ENCODE measurements at regions not wholly inside any gene's neighbourhood (a gene's known extent, or its start where the extent isn't known, plus 50 kb on each side); places are given as distances from the start of the nearest gene placed in this dataset.

- no peaks in the 10 kb centered on the region for H3K9me3 ChIP-seq (ENCODE audit: low read length)
- H3K36me3 ChIP-seq (ENCODE audit: insufficient read depth, low read length): no peaks in the 10 kb centered on the region
- no TSS peak for BruUV-seq (replicated peaks)
- intact Hi-C loops (cut with micrococcal nuclease; ENCODE audit: unreplicated experiment): no loop called here
- H3K79me2 ChIP-seq (ENCODE audit: insufficient read depth, low read depth, low read length): no peaks in the 10 kb centered on the region
- CTCF ChIA-PET (ENCODE audit: unreplicated experiment): no interaction called here
- DNase-seq (ENCODE audit: low spot score): no peak
- no peak overlapping the region for H3K27ac ChIP-seq (ENCODE audit: low read depth, low read length, poor library complexity, severe bottlenecking)
- H4K20me1 ChIP-seq (ENCODE audit: insufficient read depth, low read length): no peaks in the 10 kb centered on the region
- H3K4me2 ChIP-seq (ENCODE audit: low read length): no peak overlapping the region
- no peak overlapping the region for H2AFZ ChIP-seq (ENCODE audit: low read length)
- POLR2A ChIA-PET: interaction anchor here (0.7 kb wide), 1 partner anchor 438 kb away, joined by 3 read pairs; no protein-coding TSS in a partner anchor
- TF ChIP-seq CTCF (conservative IDR thresholded peaks at IDR 0.05; ENCODE audit: low read length) (no peak), EZH2phosphoT487 (IDR thresholded peaks at IDR 0.05; ENCODE audit: borderline replicate concordance, low read depth, low read length) (no peak)
- H3K4me1 ChIP-seq (ENCODE audit: insufficient read depth, low read length, poor library complexity, severe bottlenecking): no peaks in the 10 kb centered on the region
- H3K4me3 ChIP-seq (ENCODE audit: low read depth, low read length, poor library complexity, severe bottlenecking): no peak overlapping the region
- H3K9me2 ChIP-seq (ENCODE audit: insufficient read depth, low read length): no peaks in the 10 kb centered on the region
Measured at GRCh38 chr13:83953916-83954315, 71.6 kb upstream of the SLITRK1 start.

- Histone ChIP-seq H3K27ac (ENCODE audit: low read depth, low read length, poor library complexity, severe bottlenecking) (no peak overlapping the region), H3K4me1 (ENCODE audit: insufficient read depth, low read length, poor library complexity, severe bottlenecking) (no peaks in the 10 kb centered on the region), H3K9me3 (ENCODE audit: low read length) (no peaks in the 10 kb centered on the region), H3K79me2 (ENCODE audit: insufficient read depth, low read depth, low read length) (no peaks in the 10 kb centered on the region), H3K4me3 (ENCODE audit: low read depth, low read length, poor library complexity, severe bottlenecking) (no peak overlapping the region), H2AFZ (ENCODE audit: low read length) (no peak overlapping the region), H3K4me2 (ENCODE audit: low read length) (no peak overlapping the region), H4K20me1 (ENCODE audit: insufficient read depth, low read length) (no peaks in the 10 kb centered on the region), H3K9me2 (ENCODE audit: insufficient read depth, low read length) (no peaks in the 10 kb centered on the region), H3K36me3 (ENCODE audit: insufficient read depth, low read length) (no peaks in the 10 kb centered on the region)
- ChIA-PET POLR2A (no interaction called here), CTCF (ENCODE audit: unreplicated experiment) (no interaction called here)
- BruUV-seq (replicated peaks): no TSS peak
- DNase-seq (ENCODE audit: low spot score): no peak
- TF ChIP-seq CTCF (conservative IDR thresholded peaks at IDR 0.05; ENCODE audit: low read length): no peak
- TF ChIP-seq EZH2phosphoT487 (IDR thresholded peaks at IDR 0.05; ENCODE audit: borderline replicate concordance, low read depth, low read length): no peak
- intact Hi-C loops (cut with micrococcal nuclease; ENCODE audit: unreplicated experiment): no loop called here
Measured at GRCh38 chr13:83950293-83950692, 68.0 kb upstream of the SLITRK1 start.

GRCh38 chr13:83943530-83944279 is 61.4 kb upstream of the SLITRK1 start:
- no peak for TF ChIP-seq EZH2phosphoT487 (IDR thresholded peaks at IDR 0.05; ENCODE audit: borderline replicate concordance, low read depth, low read length)
- TF ChIP-seq CTCF (conservative IDR thresholded peaks at IDR 0.05; ENCODE audit: low read length): no peak
- ChIA-PET POLR2A (no interaction called here), CTCF (ENCODE audit: unreplicated experiment) (no interaction called here)
- intact Hi-C loops (cut with micrococcal nuclease; ENCODE audit: unreplicated experiment): no loop called here
- no peak overlapping the region for H3K4me2 ChIP-seq (ENCODE audit: low read length)
- H2AFZ ChIP-seq (ENCODE audit: low read length): no peak overlapping the region
- no peaks in the 10 kb centered on the region for H3K79me2 ChIP-seq (ENCODE audit: insufficient read depth, low read depth, low read length)
- H3K4me3 ChIP-seq (ENCODE audit: low read depth, low read length, poor library complexity, severe bottlenecking): no peak overlapping the region
- no peaks in the 10 kb centered on the region for H3K9me2 ChIP-seq (ENCODE audit: insufficient read depth, low read length)
- no peaks in the 10 kb centered on the region for H3K4me1 ChIP-seq (ENCODE audit: insufficient read depth, low read length, poor library complexity, severe bottlenecking)
- H4K20me1 ChIP-seq (ENCODE audit: insufficient read depth, low read length): no peaks in the 10 kb centered on the region
- H3K9me3 ChIP-seq (ENCODE audit: low read length): no peaks in the 10 kb centered on the region
- no peak overlapping the region for H3K27ac ChIP-seq (ENCODE audit: low read depth, low read length, poor library complexity, severe bottlenecking)
- DNase-seq (ENCODE audit: low spot score): no peak
- H3K36me3 ChIP-seq (ENCODE audit: insufficient read depth, low read length): no peaks in the 10 kb centered on the region
- BruUV-seq (replicated peaks): no TSS peak
